Spinal cord (tissue), 9 donors: ENCODE measurements at regions not wholly inside any gene's neighbourhood (a gene's known extent, or its start where the extent isn't known, plus 50 kb on each side); places are given as distances from the start of the nearest gene placed in this dataset.
A peak's percentile ranks its signal among the peaks of the same experiment; 100 is the strongest.
"Not testable (repeated sequence)": the region's sequence is repeated elsewhere in the genome, so short reads cannot be mapped to it uniquely, and the experiment has no call there.

Source experiments
- DNase-seq, 6 donors: peaks; one replicate each; pipeline versions ENCODE4 v3.0.0 to v3.0.0-alpha.2; 2013 to 2015; ENCODE audit warnings: low spot score in 6 of 6, low read depth in 4 of 6
- H3K27ac ChIP-seq: one replicate; pipeline ENCODE4 v1.5.1; 2013; ENCODE audit warnings: low read depth, low read length, control low read depth
- H3K27me3 ChIP-seq: one replicate; pipeline ENCODE4 v1.6.1; 2013; ENCODE audit warnings: low read length; ENCODE audit not compliant: control insufficient read depth, insufficient read depth
- H3K36me3 ChIP-seq: one replicate; pipeline ENCODE4 v1.6.1; 2013; ENCODE audit warnings: low read length; ENCODE audit not compliant: control insufficient read depth, insufficient read depth
- H3K4me1 ChIP-seq: one replicate; pipeline ENCODE4 v1.6.1; 2013; ENCODE audit warnings: low read length; ENCODE audit not compliant: control insufficient read depth, insufficient read depth
- H3K4me3 ChIP-seq: one replicate; pipeline ENCODE4 v1.5.1; 2013; ENCODE audit warnings: low read depth, low read length, control low read depth
- H3K9me3 ChIP-seq: one replicate; pipeline ENCODE4 v1.6.1; 2013; ENCODE audit warnings: low read length; ENCODE audit not compliant: control insufficient read depth, insufficient read depth
- WGBS: methylation state at CpG from one replicate; pipeline ENCODE4 v1.1.5; 2013; ENCODE audit warnings: missing lambda C conversion rate; ENCODE audit not compliant: insufficient coverage; 5-methylcytosine and 5-hydroxymethylcytosine counted together
- donor health status: healthy.

GRCh38 chr16:75804368-75804767 lies 78.1 kb upstream of the CPHXL start:
- Histone ChIP-seq H3K9me3 (no peaks in the 10 kb centered on the region), H3K27ac (no peak overlapping the region), H3K27me3 (no peaks in the 10 kb centered on the region), H3K4me1 (no peaks in the 10 kb centered on the region), H3K36me3 (no peaks in the 10 kb centered on the region), H3K4me3 (no peak overlapping the region)
- no peak for DNase-seq
- WGBS = 60% methylated on average over 2 of the region's 3 CpGs

- no peak overlapping the region for H3K4me3 ChIP-seq
- no peak overlapping the region for H3K27ac ChIP-seq
- no peaks in the 10 kb centered on the region for H3K27me3 ChIP-seq
- H3K9me3 ChIP-seq = no peaks in the 10 kb centered on the region
- no peaks in the 10 kb centered on the region for H3K4me1 ChIP-seq
- DNase-seq = no peak
- 79% methylated on average over 4 of the region's 6 CpGs for WGBS
- H3K36me3 ChIP-seq = no peaks in the 10 kb centered on the region
Observed at GRCh38 chr16:75805946-75806345, 79.7 kb upstream of the CPHXL start.

GRCh38 chr16:75806487-75806886 lies 80.2 kb upstream of the CPHXL start:
- H3K36me3 ChIP-seq = no peaks in the 10 kb centered on the region
- no peaks in the 10 kb centered on the region for H3K27me3 ChIP-seq
- DNase-seq = no peak
- no peak overlapping the region for H3K4me3 ChIP-seq
- WGBS = 79% methylated on average over 8 of the region's 9 CpGs
- no peaks in the 10 kb centered on the region for H3K4me1 ChIP-seq
- H3K27ac ChIP-seq = no peak overlapping the region
- no peaks in the 10 kb centered on the region for H3K9me3 ChIP-seq

- no peak overlapping the region for H3K27ac ChIP-seq
Observed at GRCh38 chr16:75810342-75810741, 84.1 kb upstream of the CPHXL start.

GRCh38 chr16:75811020-75811634 lies 84.8 kb upstream of the CPHXL start:
- WGBS = 78% methylated on average over 7 of the region's 9 CpGs
- Histone ChIP-seq H3K9me3 (no peaks in the 10 kb centered on the region), H3K27ac (no peak overlapping the region), H3K4me3 (no peak overlapping the region), H3K36me3 (no peaks in the 10 kb centered on the region), H3K27me3 (no peaks in the 10 kb centered on the region), H3K4me1 (no peaks in the 10 kb centered on the region)
- peak in 1 of 6 donors; percentile 72 for DNase-seq

More at GRCh38 chr16:75810342-75810741, 84.1 kb upstream of the CPHXL start:
- Histone ChIP-seq H3K36me3 (no peaks in the 10 kb centered on the region), H3K9me3 (no peaks in the 10 kb centered on the region), H3K27me3 (no peaks in the 10 kb centered on the region), H3K4me1 (no peaks in the 10 kb centered on the region), H3K4me3 (no peak overlapping the region)
- no peak for DNase-seq
- WGBS = 94% methylated on average over 2 of the region's 3 CpGs

- Histone ChIP-seq H3K4me3 (no peak overlapping the region), H3K36me3 (no peaks in the 10 kb centered on the region), H3K4me1 (no peaks in the 10 kb centered on the region), H3K27ac (no peak overlapping the region), H3K27me3 (no peaks in the 10 kb centered on the region), H3K9me3 (no peaks in the 10 kb centered on the region)
- no peak for DNase-seq
- WGBS = no CpG with 5 or more reads among the region's 2 CpGs
Observed at GRCh38 chr16:75818491-75818890, 92.2 kb upstream of the CPHXL start.

- Histone ChIP-seq H3K27ac (no peak overlapping the region), H3K4me3 (no peak overlapping the region), H3K36me3 (no peaks in the 10 kb centered on the region), H3K9me3 (no peaks in the 10 kb centered on the region), H3K4me1 (no peaks in the 10 kb centered on the region), H3K27me3 (no peaks in the 10 kb centered on the region)
- DNase-seq = no peak
- WGBS = no CpG with 5 or more reads among the region's 6 CpGs
Observed at GRCh38 chr16:75820672-75821071, 94.4 kb upstream of the CPHXL start.

- no peak overlapping the region for H3K27ac ChIP-seq
- no peak overlapping the region for H3K4me3 ChIP-seq
- no peaks in the 10 kb centered on the region for H3K27me3 ChIP-seq
- WGBS = 50% methylated on average over 2 of the region's 3 CpGs
- H3K4me1 ChIP-seq = no peaks in the 10 kb centered on the region
- H3K9me3 ChIP-seq = no peaks in the 10 kb centered on the region
- H3K36me3 ChIP-seq = no peaks in the 10 kb centered on the region
- DNase-seq = no peak
Observed at GRCh38 chr16:75821117-75821516, 94.8 kb upstream of the CPHXL start.

GRCh38 chr16:75825750-75826149 lies 99.5 kb upstream of the CPHXL start:
- H3K27me3 ChIP-seq, H3K9me3 ChIP-seq, H3K4me1 ChIP-seq, H3K4me3 ChIP-seq, DNase-seq, H3K36me3 ChIP-seq, H3K27ac ChIP-seq: not testable (repeated sequence)
- WGBS = no CpG with 5 or more reads among the region's 6 CpGs

GRCh38 chr16:75827372-75828038 lies 101.2 kb upstream of the CPHXL start:
- not testable (repeated sequence) for H3K36me3 ChIP-seq, DNase-seq, H3K9me3 ChIP-seq, H3K27me3 ChIP-seq, H3K4me3 ChIP-seq, H3K27ac ChIP-seq, H3K4me1 ChIP-seq
- WGBS = 95% methylated on average over 7 of the region's 30 CpGs
